Mucosa of descending colon (tissue), 3 donors: ENCODE measurements at regions not wholly inside any gene's neighbourhood (a gene's known extent, or its start where the extent isn't known, plus 50 kb on each side); places are given as distances from the start of the nearest gene placed in this dataset.

Experiments used
- ATAC-seq: fragments of 200-7000 bp; cut with Tn5 transposase; one replicate; pipeline ENCODE4 v1.9.1; 2020; ENCODE audit warnings: mild to moderate bottlenecking, moderate library complexity
- DNase-seq, 3 donors: peaks; one replicate each; pipeline ENCODE4 v3.0.0-alpha.2; 2020
- H3K36me3 ChIP-seq: fragments of 200-600 bp; one replicate; pipeline ENCODE4 v1.8.0; 2021; ENCODE audit warnings: low read depth, mild to moderate bottlenecking
- H3K4me1 ChIP-seq: fragments of 200-600 bp; one replicate; pipeline ENCODE4 v1.8.0; 2021; ENCODE audit warnings: low read depth, mild to moderate bottlenecking
- H3K4me3 ChIP-seq: fragments of 200-600 bp; one replicate; pipeline ENCODE4 v1.8.0; 2021; ENCODE audit warnings: mild to moderate bottlenecking
- H3K9me3 ChIP-seq: fragments of 200-600 bp; one replicate; pipeline ENCODE4 v1.8.0; 2021; ENCODE audit warnings: mild to moderate bottlenecking
- intact Hi-C, 2 donors: fragments of 100-400 bp; cut with DNase I in 1 of 2; cut with micrococcal nuclease in 1 of 2; formaldehyde crosslinking; loops; one replicate each; pipeline versions ENCODE4 v1.11.0 to v1.11.1; 2022; cut with DNase I, micrococcal nuclease
- TF ChIP-seq, protein P1 (sequence below): fragments of 200-600 bp; IDR thresholded peaks from one replicate; pipeline ENCODE4 v1.8.0; 2022; ENCODE audit warnings: antibody characterized with exemption, mild to moderate bottlenecking
- donor health status: DM: no; HTN: no; CAD: no; lungs with moderate emphysema.
- donor health status: DM: no; HTN: no; CAD: no.
- donor health status: DM: no; HTN: yes; CAD: no.

GRCh38 chr13:50629966-50630365 is 213.5 kb downstream of the DLEU7 start:
- no peak for ATAC-seq

GRCh38 chr13:50631041-50631440 is 212.5 kb downstream of the DLEU7 start:
- ATAC-seq (no peak), DNase-seq (no peak)
- no peak overlapping the region for H3K4me3 ChIP-seq
- H3K4me1 ChIP-seq, result no peaks in the 10 kb centered on the region
- no peaks in the 10 kb centered on the region for H3K36me3 ChIP-seq
- no peaks in the 10 kb centered on the region for H3K9me3 ChIP-seq
- TF ChIP-seq, protein P1, sequence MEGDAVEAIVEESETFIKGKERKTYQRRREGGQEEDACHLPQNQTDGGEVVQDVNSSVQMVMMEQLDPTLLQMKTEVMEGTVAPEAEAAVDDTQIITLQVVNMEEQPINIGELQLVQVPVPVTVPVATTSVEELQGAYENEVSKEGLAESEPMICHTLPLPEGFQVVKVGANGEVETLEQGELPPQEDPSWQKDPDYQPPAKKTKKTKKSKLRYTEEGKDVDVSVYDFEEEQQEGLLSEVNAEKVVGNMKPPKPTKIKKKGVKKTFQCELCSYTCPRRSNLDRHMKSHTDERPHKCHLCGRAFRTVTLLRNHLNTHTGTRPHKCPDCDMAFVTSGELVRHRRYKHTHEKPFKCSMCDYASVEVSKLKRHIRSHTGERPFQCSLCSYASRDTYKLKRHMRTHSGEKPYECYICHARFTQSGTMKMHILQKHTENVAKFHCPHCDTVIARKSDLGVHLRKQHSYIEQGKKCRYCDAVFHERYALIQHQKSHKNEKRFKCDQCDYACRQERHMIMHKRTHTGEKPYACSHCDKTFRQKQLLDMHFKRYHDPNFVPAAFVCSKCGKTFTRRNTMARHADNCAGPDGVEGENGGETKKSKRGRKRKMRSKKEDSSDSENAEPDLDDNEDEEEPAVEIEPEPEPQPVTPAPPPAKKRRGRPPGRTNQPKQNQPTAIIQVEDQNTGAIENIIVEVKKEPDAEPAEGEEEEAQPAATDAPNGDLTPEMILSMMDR, result no peak
- intact Hi-C loops, result no loop called here

More at GRCh38 chr13:50629966-50630365, 213.5 kb downstream of the DLEU7 start:
- Histone ChIP-seq H3K9me3 (no peaks in the 10 kb centered on the region), H3K4me3 (no peak overlapping the region), H3K36me3 (no peaks in the 10 kb centered on the region), H3K4me1 (no peaks in the 10 kb centered on the region)
- TF ChIP-seq, protein P1, result no peak
- intact Hi-C loops, result no loop called here
- DNase-seq, result no peak

DNA sequence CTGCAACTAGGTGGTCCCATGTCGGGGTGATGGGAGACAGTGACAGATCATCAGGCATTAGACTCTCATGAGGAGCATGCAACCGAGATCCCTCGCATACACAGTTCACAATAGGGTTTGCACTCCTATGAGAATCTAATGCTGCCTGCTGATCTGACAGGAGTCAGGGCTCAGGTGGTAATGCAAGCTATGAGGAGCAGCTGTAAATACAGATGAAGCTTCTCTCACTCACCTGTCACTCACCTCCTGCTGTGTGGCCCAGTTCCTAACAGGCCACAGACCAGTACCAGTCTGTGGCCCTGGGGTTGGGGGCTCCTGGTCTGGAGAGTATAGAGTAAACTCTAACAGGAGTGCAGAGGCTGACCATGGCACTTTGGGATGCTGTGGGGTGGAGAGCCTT is 209.2 kb downstream of the DLEU7 start:
- intact Hi-C loops, result no loop called here
- Histone ChIP-seq H3K4me3 (no peak overlapping the region), H3K9me3 (no peaks in the 10 kb centered on the region), H3K4me1 (no peaks in the 10 kb centered on the region), H3K36me3 (no peaks in the 10 kb centered on the region)
- DNase-seq, result no peak
- TF ChIP-seq, protein P1, result no peak
- ATAC-seq, result no peak

- intact Hi-C loops, result no loop called here
- ATAC-seq (peak; percentile 61), DNase-seq (peak in 1 of 3 donors; percentile 27)
- TF ChIP-seq, protein P1, result no peak
- no peaks in the 10 kb centered on the region for H3K4me1 ChIP-seq
- H3K36me3 ChIP-seq, result no peaks in the 10 kb centered on the region
- no peak overlapping the region for H3K4me3 ChIP-seq
- no peaks in the 10 kb centered on the region for H3K9me3 ChIP-seq
Measured at GRCh38 chr13:50635504-50635903, 208.0 kb downstream of the DLEU7 start.

DNA sequence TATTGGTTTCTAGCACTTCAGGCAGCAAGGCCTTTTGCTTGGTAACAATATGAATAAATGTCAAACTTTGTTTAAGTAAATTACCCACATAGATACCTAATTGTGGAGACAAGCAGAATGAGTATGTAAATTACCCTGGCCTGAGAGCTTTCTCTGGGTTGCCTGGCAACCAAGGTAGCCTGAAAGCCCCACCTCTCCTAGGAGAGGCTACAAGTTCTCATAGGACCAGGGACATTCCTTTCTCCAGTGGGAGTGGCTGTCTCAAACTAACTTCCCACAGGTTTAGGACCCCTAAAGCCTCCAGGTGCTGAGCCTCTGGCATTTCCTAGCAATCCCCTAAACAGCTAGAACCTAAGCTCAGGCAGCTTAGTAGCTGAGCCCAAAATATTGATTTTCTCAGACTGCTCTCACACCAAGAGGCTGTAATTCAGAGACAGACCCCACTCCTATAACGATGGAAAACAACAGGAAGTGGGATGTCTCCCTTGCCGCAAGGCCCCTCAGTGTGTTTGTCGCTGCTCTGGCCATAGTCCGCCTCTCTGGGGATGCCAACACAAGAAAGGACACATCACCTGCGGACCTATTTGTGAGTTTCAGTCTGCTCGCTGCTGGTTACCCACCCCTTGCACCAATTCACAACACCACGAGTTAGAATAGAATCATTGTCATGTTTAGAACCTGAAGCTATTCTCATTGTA is 207.3 kb downstream of the DLEU7 start:
- TF ChIP-seq, protein P1, result no peak
- H3K4me3 ChIP-seq, result no peak overlapping the region
- intact Hi-C loops, result no loop called here
- H3K36me3 ChIP-seq, result no peaks in the 10 kb centered on the region
- DNase-seq (no peak), ATAC-seq (peak; percentile 47)
- no peaks in the 10 kb centered on the region for H3K4me1 ChIP-seq
- H3K9me3 ChIP-seq, result no peaks in the 10 kb centered on the region

- H3K9me3 ChIP-seq, result no peaks in the 10 kb centered on the region
- TF ChIP-seq, protein P1, result no peak
- DNase-seq, result no peak
- H3K4me1 ChIP-seq, result no peaks in the 10 kb centered on the region
- no peak for ATAC-seq
- intact Hi-C loops, result no loop called here
- H3K36me3 ChIP-seq, result no peaks in the 10 kb centered on the region
- H3K4me3 ChIP-seq, result no peak overlapping the region
Measured at GRCh38 chr13:50643060-50643459, 200.4 kb downstream of the DLEU7 start.
